ENCODE measurements at regions not wholly inside any gene's neighbourhood (a gene's known extent, or its start where the extent isn't known, plus 50 kb on each side); places are given as distances from the start of the nearest gene placed in this dataset.

DNA sequence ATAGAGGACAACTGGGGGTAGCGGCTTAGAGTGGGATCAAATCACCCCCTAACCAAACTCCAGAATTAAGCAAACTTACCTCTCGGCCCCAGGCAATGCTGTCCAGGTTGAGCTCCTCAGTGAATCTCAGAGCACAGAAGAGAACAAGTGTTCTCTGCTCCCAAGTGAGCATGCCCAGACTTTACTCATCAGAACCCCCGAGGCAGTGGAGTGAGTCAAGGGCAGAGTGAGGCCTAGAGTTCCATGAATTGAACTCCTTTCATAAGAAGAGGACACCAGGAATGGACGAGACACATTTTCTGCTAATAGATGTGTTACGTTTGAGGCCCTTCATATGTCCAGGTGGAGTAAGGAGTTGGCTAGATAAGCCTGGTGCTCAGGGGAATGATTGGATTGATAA is 134.0 kb upstream of the DTNBP1 start:
- POLR2A ChIA-PET = no interaction called here
- intact Hi-C loops (cut with micrococcal nuclease; ENCODE audit: unreplicated experiment) = no loop called here

DNA sequence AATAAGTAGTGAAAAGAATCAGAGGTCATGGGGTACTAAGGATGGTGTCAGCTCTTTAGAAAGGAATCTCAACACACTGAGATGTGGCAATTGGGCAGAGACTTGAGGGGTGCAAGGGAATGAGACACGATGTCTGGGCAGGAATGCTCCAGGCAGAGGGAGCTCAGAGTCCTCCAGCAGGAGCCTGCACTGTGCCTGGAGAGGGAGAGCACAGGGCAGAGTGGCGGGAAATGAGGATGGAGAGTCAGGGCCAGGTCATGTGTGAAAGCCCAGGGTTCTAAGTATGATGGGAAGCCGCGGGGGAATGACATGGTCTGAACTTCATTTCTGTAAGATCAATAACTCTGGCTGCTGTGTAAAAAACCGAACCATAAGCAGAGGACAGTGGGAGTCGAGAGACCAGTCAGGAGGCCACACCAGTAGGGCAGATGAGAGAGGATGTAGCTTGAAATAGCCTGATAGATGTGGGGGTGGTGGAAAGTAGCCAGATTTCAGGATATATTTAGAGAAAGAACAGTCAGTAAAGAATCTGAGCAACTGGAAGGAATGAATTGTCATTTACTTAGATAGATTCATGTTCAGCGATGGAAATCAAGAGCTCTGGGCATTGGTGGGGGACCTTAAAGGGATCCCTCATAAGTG is 133.4 kb upstream of the DTNBP1 start:
- H3K4me1 ChIP-seq = peaks cover 27% of the 10 kb centered on the region
- DNase-seq = no peak
- H3K36me3 ChIP-seq (ENCODE audit: control insufficient read depth, insufficient read depth, low read length) = no peaks in the 10 kb centered on the region
- BruUV-seq (replicated peaks) = no TSS peak
- intact Hi-C loops (cut with micrococcal nuclease; ENCODE audit: unreplicated experiment) = no loop called here
- H3K9me3 Mint-ChIP-seq (ENCODE audit: unreplicated experiment) = peaks cover 26% of the 10 kb centered on the region
- H3K27me3 Mint-ChIP-seq (ENCODE audit: insufficient read depth, unreplicated experiment) = no peaks in the 10 kb centered on the region
- POLR2A ChIA-PET = no interaction called here
- no peak overlapping the region for H3K27ac Mint-ChIP-seq (ENCODE audit: unreplicated experiment)
- H3K4me1 Mint-ChIP-seq (ENCODE audit: low read depth, unreplicated experiment) = peaks cover 17% of the 10 kb centered on the region
- H3K4me3 ChIP-seq (ENCODE audit: low read depth, low read length) = no peak overlapping the region
- CTCF ChIA-PET = interaction anchor here (0.6 kb wide), 1 partner anchor 1750 kb away, joined by 3 read pairs; no protein-coding TSS in a partner anchor
- H3K27me3 ChIP-seq (replicated peaks; ENCODE audit: control insufficient read depth, insufficient read depth, low read length) = no peaks in the 10 kb centered on the region; the same call in 1 of the 2 replicates
- TF ChIP-seq CTCF (IDR thresholded peaks at IDR 0.05; ENCODE audit: insufficient read depth in 1 of 2, low read depth in 1 of 2, low read length in 1 of 2, severe bottlenecking in 1 of 2, unreplicated experiment in 1 of 2) = no peak
- H3K36me3 Mint-ChIP-seq (ENCODE audit: insufficient read depth, unreplicated experiment) = no peaks in the 10 kb centered on the region
- H3K4me3 Mint-ChIP-seq (ENCODE audit: unreplicated experiment) = no peak overlapping the region
- H3K9me3 ChIP-seq = no peaks in the 10 kb centered on the region

More for the DNA sequence above, 134.0 kb upstream of the DTNBP1 start:
- Mint-ChIP-seq H3K27ac (ENCODE audit: unreplicated experiment) (no peak overlapping the region), H3K9me3 (ENCODE audit: unreplicated experiment) (peaks cover 26% of the 10 kb centered on the region), H3K4me1 (ENCODE audit: low read depth, unreplicated experiment) (peaks cover 11% of the 10 kb centered on the region), H3K27me3 (ENCODE audit: insufficient read depth, unreplicated experiment) (no peaks in the 10 kb centered on the region), H3K4me3 (ENCODE audit: unreplicated experiment) (no peak overlapping the region), H3K36me3 (ENCODE audit: insufficient read depth, unreplicated experiment) (no peaks in the 10 kb centered on the region)
- H3K4me3 ChIP-seq (ENCODE audit: low read depth, low read length) = no peak overlapping the region
- no peak for TF ChIP-seq CTCF (IDR thresholded peaks at IDR 0.05; ENCODE audit: insufficient read depth in 1 of 2, low read depth in 1 of 2, low read length in 1 of 2, severe bottlenecking in 1 of 2, unreplicated experiment in 1 of 2)
- BruUV-seq (replicated peaks) = no TSS peak
- DNase-seq = no peak
- peaks cover 21% of the 10 kb centered on the region for H3K4me1 ChIP-seq
- H3K9me3 ChIP-seq = no peaks in the 10 kb centered on the region
- CTCF ChIA-PET = no interaction called here
- no peaks in the 10 kb centered on the region; the same call in 1 of the 2 replicates for H3K27me3 ChIP-seq (replicated peaks; ENCODE audit: control insufficient read depth, insufficient read depth, low read length)
- H3K36me3 ChIP-seq (ENCODE audit: control insufficient read depth, insufficient read depth, low read length) = no peaks in the 10 kb centered on the region

- Mint-ChIP-seq H3K27ac (ENCODE audit: unreplicated experiment) (no peak overlapping the region), H3K27me3 (ENCODE audit: insufficient read depth, unreplicated experiment) (no peaks in the 10 kb centered on the region), H3K4me3 (ENCODE audit: unreplicated experiment) (no peak overlapping the region), H3K36me3 (ENCODE audit: insufficient read depth, unreplicated experiment) (no peaks in the 10 kb centered on the region), H3K9me3 (ENCODE audit: unreplicated experiment) (peaks cover 25% of the 10 kb centered on the region), H3K4me1 (ENCODE audit: low read depth, unreplicated experiment) (peaks cover 26% of the 10 kb centered on the region)
- TF ChIP-seq CTCF (IDR thresholded peaks at IDR 0.05; ENCODE audit: insufficient read depth in 1 of 2, low read depth in 1 of 2, low read length in 1 of 2, severe bottlenecking in 1 of 2, unreplicated experiment in 1 of 2) = no peak
- H3K4me3 ChIP-seq (ENCODE audit: low read depth, low read length) = no peak overlapping the region
- intact Hi-C loops (cut with micrococcal nuclease; ENCODE audit: unreplicated experiment) = loop anchor here (1.0 kb wide), 1 partner anchor 412 kb away; no protein-coding TSS in a partner anchor
- POLR2A ChIA-PET = interaction anchor here (1.3 kb wide), 1 partner anchor 335 kb away, joined by 7 read pairs; the partner anchor contains the start of gene MYLIP
- CTCF ChIA-PET = interaction anchor here (1.2 kb wide), 1 partner anchor 102 kb away, joined by 3 read pairs; no protein-coding TSS in a partner anchor
- H3K4me1 ChIP-seq = peaks cover 33% of the 10 kb centered on the region
- no peaks in the 10 kb centered on the region for H3K9me3 ChIP-seq
- H3K36me3 ChIP-seq (ENCODE audit: control insufficient read depth, insufficient read depth, low read length) = no peaks in the 10 kb centered on the region
- BruUV-seq (replicated peaks) = no TSS peak
- no peak for DNase-seq
- H3K27me3 ChIP-seq (replicated peaks; ENCODE audit: control insufficient read depth, insufficient read depth, low read length) = no peaks in the 10 kb centered on the region
These were observed 131.0 kb upstream of the DTNBP1 start for GRCh38 chr6:15793826-15794225.
